ENCODE measurements at regions not wholly inside any gene's neighbourhood (a gene's known extent, or its start where the extent isn't known, plus 50 kb on each side); places are given as distances from the start of the nearest gene placed in this dataset.

- TF ChIP-seq CTCF (IDR thresholded peaks at IDR 0.05) (no peak), POLR2AphosphoS5 (IDR thresholded peaks at IDR 0.05; ENCODE audit: low read depth, low read length) (no peak)
These were observed 185.3 kb upstream of the PLPP4 start for GRCh38 chr10:120271696-120272095.
